ENCODE measurements at regions not wholly inside any gene's neighbourhood (a gene's known extent, or its start where the extent isn't known, plus 50 kb on each side); places are given as distances from the start of the nearest gene placed in this dataset.

GRCh38 chr5:74337254-74337983 is 303.1 kb downstream of the ENC1 start:
- DNase-seq: no peak

- peak; percentile 78 to 85 for DNase-seq
Measured at GRCh38 chr5:74336297-74336696, 304.2 kb downstream of the ENC1 start.

- no peak for DNase-seq
Measured at GRCh38 chr5:74334762-74335384, 305.7 kb downstream of the ENC1 start.

- no peak for DNase-seq
Measured at GRCh38 chr5:74334062-74334761, 306.3 kb downstream of the ENC1 start.

GRCh38 chr5:74333430-74333829 is 307.1 kb downstream of the ENC1 start:
- no peak for DNase-seq

- DNase-seq: no peak
Measured at GRCh38 chr5:74332682-74333081, 307.8 kb downstream of the ENC1 start.

- no peak for DNase-seq
Measured at GRCh38 chr5:74332006-74332405, 308.5 kb downstream of the ENC1 start.

- DNase-seq: no peak
Measured at GRCh38 chr5:74328221-74328630, 312.3 kb downstream of the ENC1 start.

GRCh38 chr5:74327339-74327685 is 313.2 kb downstream of the ENC1 start:
- DNase-seq: no peak

- no peak for DNase-seq
Measured at GRCh38 chr5:74326571-74327338, 313.8 kb downstream of the ENC1 start.

GRCh38 chr5:74325866-74326265 is 314.7 kb downstream of the ENC1 start:
- DNase-seq: no peak

GRCh38 chr5:74324556-74324955 is 316.0 kb downstream of the ENC1 start:
- DNase-seq: no peak

- no peak for DNase-seq
Measured at GRCh38 chr5:74322944-74323343, 317.6 kb downstream of the ENC1 start.

GRCh38 chr5:74322191-74322590 is 318.3 kb downstream of the ENC1 start:
- no peak for DNase-seq

GRCh38 chr5:74321326-74321725 is 319.2 kb downstream of the ENC1 start:
- DNase-seq: no peak

- DNase-seq: no peak
Measured at GRCh38 chr5:74320526-74320925, 320.0 kb downstream of the ENC1 start.

GRCh38 chr5:74319076-74319475 is 321.5 kb downstream of the ENC1 start:
- no peak for DNase-seq

- DNase-seq: peak; percentile 37 to 52
Measured at GRCh38 chr5:74316064-74316603, 324.4 kb downstream of the ENC1 start.

GRCh38 chr5:74314906-74315305 is 325.6 kb downstream of the ENC1 start:
- DNase-seq: no peak

GRCh38 chr5:74313896-74314295 is 326.6 kb downstream of the ENC1 start:
- no peak for DNase-seq

- DNase-seq: no peak
Measured at GRCh38 chr5:74312746-74313145, 327.8 kb downstream of the ENC1 start.

- no peak for DNase-seq
Measured at GRCh38 chr5:74311961-74312360, 328.6 kb downstream of the ENC1 start.
